IPS DF 6.9 (cell line): ENCODE measurements at regions not wholly inside any gene's neighbourhood (a gene's known extent, or its start where the extent isn't known, plus 50 kb on each side); places are given as distances from the start of the nearest gene placed in this dataset.

Experiments
- DNase-seq: peaks from one replicate; pipeline ENCODE4 v3.0.0-alpha.2; 2013; ENCODE audit warnings: low read depth, low spot score
- H3K27ac ChIP-seq: one replicate; pipeline ENCODE4 v1.5.1; 2013; ENCODE audit warnings: low read length, control low read depth
- H3K27me3 ChIP-seq: 2 replicates; pipeline ENCODE4 v1.6.1; 2013; ENCODE audit warnings: mild to moderate bottlenecking, low read length; ENCODE audit not compliant: control insufficient read depth, insufficient read depth
- H3K36me3 ChIP-seq: 2 replicates; pipeline ENCODE4 v1.6.1; 2013; ENCODE audit warnings: low read length; ENCODE audit not compliant: control insufficient read depth, insufficient read depth
- H3K4me1 ChIP-seq: 2 replicates; pipeline ENCODE4 v1.6.1; 2013; ENCODE audit warnings: low read length; ENCODE audit not compliant: control insufficient read depth, insufficient read depth
- H3K4me3 ChIP-seq: 2 replicates; pipeline ENCODE4 v1.5.1; 2013; ENCODE audit warnings: mild to moderate bottlenecking, low read length
- H3K9me3 ChIP-seq: 2 replicates; pipeline ENCODE4 v1.6.1; 2013; ENCODE audit warnings: low read length, inconsistent platforms; ENCODE audit not compliant: control insufficient read depth, insufficient read depth
- WGBS: extraction: QIAGEN DNeasy Blood & Tissue Kit; methylation state at CpG from one replicate; pipeline ENCODE4 v1.1.7; 2013; ENCODE audit warnings: mixed read lengths, missing lambda C conversion rate; ENCODE audit not compliant: insufficient read length, insufficient coverage; 5-methylcytosine and 5-hydroxymethylcytosine counted together

- Histone ChIP-seq H3K27me3 (no peaks in the 10 kb centered on the region), H3K9me3 (no peaks in the 10 kb centered on the region), H3K27ac (no peak overlapping the region), H3K4me1 (no peaks in the 10 kb centered on the region), H3K36me3 (no peaks in the 10 kb centered on the region), H3K4me3 (no peak overlapping the region)
- no peak for DNase-seq
- no CpG with 5 or more reads among the region's 5 CpGs for WGBS
Observed at GRCh38 chr13:40442231-40442630, 224.2 kb downstream of the FOXO1 start.

- no peak overlapping the region for H3K4me3 ChIP-seq
Observed at GRCh38 chr13:40442826-40443225, 223.6 kb downstream of the FOXO1 start.

GRCh38 chr13:40444241-40444640 lies 222.2 kb downstream of the FOXO1 start:
- H3K36me3 ChIP-seq, result no peaks in the 10 kb centered on the region
- H3K4me1 ChIP-seq, result no peaks in the 10 kb centered on the region
- H3K4me3 ChIP-seq, result no peak overlapping the region
- no CpG with 5 or more reads among the region's 3 CpGs for WGBS
- no peaks in the 10 kb centered on the region for H3K27me3 ChIP-seq
- H3K9me3 ChIP-seq, result no peaks in the 10 kb centered on the region
- H3K27ac ChIP-seq, result no peak overlapping the region
- no peak for DNase-seq

More at GRCh38 chr13:40442826-40443225, 223.6 kb downstream of the FOXO1 start:
- no peaks in the 10 kb centered on the region for H3K4me1 ChIP-seq
- DNase-seq, result no peak
- WGBS, result no CpG with 5 or more reads among the region's 6 CpGs
- no peaks in the 10 kb centered on the region for H3K9me3 ChIP-seq
- no peaks in the 10 kb centered on the region for H3K36me3 ChIP-seq
- no peaks in the 10 kb centered on the region for H3K27me3 ChIP-seq
- H3K27ac ChIP-seq, result no peak overlapping the region

GRCh38 chr13:40445557-40445990 lies 220.9 kb downstream of the FOXO1 start:
- no peak for DNase-seq
- H3K27ac ChIP-seq, result no peak overlapping the region
- WGBS, result no CpG with 5 or more reads among the region's 11 CpGs
- H3K36me3 ChIP-seq, result no peaks in the 10 kb centered on the region
- H3K27me3 ChIP-seq, result no peaks in the 10 kb centered on the region
- no peaks in the 10 kb centered on the region for H3K4me1 ChIP-seq
- no peaks in the 10 kb centered on the region for H3K9me3 ChIP-seq
- no peak overlapping the region for H3K4me3 ChIP-seq

- Histone ChIP-seq H3K4me3 (no peak overlapping the region), H3K36me3 (no peaks in the 10 kb centered on the region), H3K9me3 (no peaks in the 10 kb centered on the region), H3K4me1 (no peaks in the 10 kb centered on the region), H3K27me3 (no peaks in the 10 kb centered on the region), H3K27ac (no peak overlapping the region)
- DNase-seq, result no peak
- WGBS, result no CpG with 5 or more reads among the region's 2 CpGs
Observed at GRCh38 chr13:40446365-40446764, 220.1 kb downstream of the FOXO1 start.

DNA sequence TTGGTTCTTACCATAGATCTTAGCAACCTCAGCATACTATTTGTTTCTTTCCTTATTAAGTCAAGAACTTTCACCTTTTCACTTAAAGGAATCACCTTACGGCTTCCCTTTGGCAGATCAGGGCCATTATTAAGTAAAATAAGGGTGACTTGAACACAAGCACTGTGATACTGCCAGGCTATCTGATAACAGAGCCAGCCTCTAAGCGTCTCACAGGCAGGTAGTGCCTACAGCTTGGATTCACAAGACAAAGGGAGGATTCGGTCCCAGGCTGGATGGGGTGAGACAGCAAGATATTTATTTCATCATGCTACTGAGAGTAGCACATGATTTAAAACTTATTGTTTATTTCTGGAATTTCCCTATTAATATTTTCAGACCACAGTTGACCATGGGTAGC lies 218.6 kb downstream of the FOXO1 start:
- no peak for DNase-seq
- WGBS, result no CpG with 5 or more reads among the region's 3 CpGs
- H3K9me3 ChIP-seq, result no peaks in the 10 kb centered on the region
- no peak overlapping the region for H3K27ac ChIP-seq
- H3K36me3 ChIP-seq, result no peaks in the 10 kb centered on the region
- H3K4me1 ChIP-seq, result no peaks in the 10 kb centered on the region
- no peaks in the 10 kb centered on the region for H3K27me3 ChIP-seq
- no peak overlapping the region for H3K4me3 ChIP-seq

DNA sequence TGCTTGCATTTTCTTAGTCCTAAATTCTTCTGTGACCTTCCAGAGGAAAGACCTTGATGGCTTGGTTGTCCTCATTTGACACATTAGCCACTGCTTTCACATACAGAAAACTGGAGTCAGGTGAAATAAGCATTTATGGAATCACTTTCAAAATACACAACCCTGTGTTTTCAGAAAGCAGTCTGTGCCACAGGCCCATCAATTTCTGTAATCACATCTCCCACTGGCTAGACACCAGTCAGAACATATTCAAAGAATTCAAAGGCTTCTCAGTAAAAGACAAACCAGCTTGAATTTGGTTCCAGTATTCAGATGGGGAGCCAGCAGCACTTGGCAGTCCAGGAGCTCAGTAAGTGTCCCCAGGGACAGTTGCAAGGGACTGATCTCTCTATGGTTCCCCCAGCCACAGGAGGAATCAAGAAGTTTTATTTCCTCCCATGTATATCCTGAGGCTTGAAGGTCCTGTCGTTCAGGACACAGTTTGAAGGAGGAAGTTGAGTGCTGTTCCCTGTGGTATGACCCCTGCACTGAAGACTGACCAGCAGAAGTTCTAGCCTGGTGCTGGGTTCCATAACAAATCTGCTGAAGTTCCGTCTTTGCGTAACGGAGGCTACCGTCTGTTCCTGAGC lies 214.3 kb downstream of the FOXO1 start:
- no peaks in the 10 kb centered on the region for H3K4me1 ChIP-seq
- H3K9me3 ChIP-seq, result no peaks in the 10 kb centered on the region
- DNase-seq, result no peak
- H3K27ac ChIP-seq, result no peak overlapping the region
- no peaks in the 10 kb centered on the region for H3K36me3 ChIP-seq
- H3K4me3 ChIP-seq, result no peak overlapping the region
- WGBS, result no CpG with 5 or more reads among the region's 5 CpGs
- H3K27me3 ChIP-seq, result no peaks in the 10 kb centered on the region

GRCh38 chr13:40452741-40453334 lies 213.6 kb downstream of the FOXO1 start:
- DNase-seq, result no peak

DNA sequence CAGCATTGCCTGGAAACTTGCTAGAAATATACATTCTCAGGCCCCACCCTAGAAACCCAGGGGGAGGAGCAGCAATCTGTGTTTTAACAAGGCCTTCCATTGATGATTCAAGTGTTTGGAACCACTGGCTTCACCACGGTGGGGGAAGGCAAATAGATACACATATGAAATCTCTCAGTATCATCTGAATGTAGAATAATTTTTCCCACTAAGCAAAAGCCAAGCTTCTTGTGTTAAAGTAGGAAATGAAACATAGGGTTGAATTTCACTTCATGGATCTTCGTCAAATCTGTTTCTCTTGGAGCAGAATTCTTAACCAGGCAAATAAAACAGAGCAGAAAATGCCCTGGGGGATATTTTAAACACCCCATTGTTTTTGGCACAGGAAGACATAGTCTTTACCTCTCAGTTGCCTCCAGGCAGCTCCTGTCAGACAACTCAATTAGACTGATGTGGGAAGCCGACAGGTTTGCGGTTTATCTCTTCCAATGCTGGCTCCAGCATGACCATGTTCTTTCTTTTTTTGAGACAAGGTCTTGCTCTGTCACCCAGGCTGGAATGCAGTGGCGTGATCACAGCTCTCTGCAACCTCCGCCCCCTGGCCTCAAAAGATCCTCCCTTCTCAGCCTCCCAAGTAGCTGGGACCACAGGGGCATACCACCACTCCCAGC lies 213.0 kb downstream of the FOXO1 start:
- Histone ChIP-seq H3K36me3 (no peaks in the 10 kb centered on the region), H3K27ac (no peak overlapping the region), H3K9me3 (no peaks in the 10 kb centered on the region), H3K4me3 (no peak overlapping the region), H3K27me3 (no peaks in the 10 kb centered on the region), H3K4me1 (no peaks in the 10 kb centered on the region)
- no CpG with 5 or more reads among the region's 6 CpGs for WGBS
- DNase-seq, result no peak

More at GRCh38 chr13:40452741-40453334, 213.6 kb downstream of the FOXO1 start:
- H3K27me3 ChIP-seq, result no peaks in the 10 kb centered on the region
- H3K36me3 ChIP-seq, result no peaks in the 10 kb centered on the region
- no CpG with 5 or more reads among the region's 3 CpGs for WGBS
- H3K4me3 ChIP-seq, result no peak overlapping the region
- no peaks in the 10 kb centered on the region for H3K9me3 ChIP-seq
- no peaks in the 10 kb centered on the region for H3K4me1 ChIP-seq
- H3K27ac ChIP-seq, result no peak overlapping the region

DNA sequence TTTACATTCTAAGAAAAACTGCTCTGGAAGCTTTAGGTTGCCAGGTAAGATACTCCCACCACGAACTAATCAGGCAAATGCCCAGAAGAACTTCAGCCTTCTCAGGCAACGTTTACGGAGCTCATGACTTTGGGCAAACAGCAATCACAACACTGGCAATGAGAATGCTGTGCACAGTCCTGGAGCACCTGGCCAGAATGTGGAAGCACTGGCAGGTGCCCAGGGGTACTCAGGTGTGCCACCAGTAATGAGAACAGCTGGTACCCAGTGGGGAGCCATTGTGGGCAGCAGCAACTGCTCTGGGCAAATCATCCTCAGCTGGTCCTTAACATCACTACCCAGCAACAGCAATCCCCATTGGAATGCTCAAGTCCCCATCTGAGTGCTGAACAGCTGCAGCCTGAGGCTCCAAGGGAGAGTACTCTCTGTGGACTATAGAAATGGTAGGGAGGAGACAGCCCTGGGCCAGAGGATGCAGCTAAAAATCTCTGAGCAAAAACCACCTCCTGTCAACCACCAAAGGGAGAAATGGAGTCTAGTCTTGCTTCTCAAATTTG lies 210.0 kb downstream of the FOXO1 start:
- no peak overlapping the region for H3K4me3 ChIP-seq
- DNase-seq, result no peak
- WGBS, result no CpG with 5 or more reads among the region's 3 CpGs
- H3K9me3 ChIP-seq, result no peaks in the 10 kb centered on the region
- no peaks in the 10 kb centered on the region for H3K27me3 ChIP-seq
- H3K36me3 ChIP-seq, result no peaks in the 10 kb centered on the region
- no peaks in the 10 kb centered on the region for H3K4me1 ChIP-seq
- no peak overlapping the region for H3K27ac ChIP-seq
